Mucosa of stomach (tissue), 1 donor: ENCODE measurements at regions not wholly inside any gene's neighbourhood (a gene's known extent, or its start where the extent isn't known, plus 50 kb on each side); places are given as distances from the start of the nearest gene placed in this dataset.

ENCODE experiments used
- H3K27me3 ChIP-seq: one replicate; pipeline ENCODE4 v1.7.0; 2013; ENCODE audit warnings: mild to moderate bottlenecking, low read length; ENCODE audit not compliant: control insufficient read depth, insufficient read depth
- H3K36me3 ChIP-seq: one replicate; pipeline ENCODE4 v1.7.0; 2013; ENCODE audit warnings: low read length; ENCODE audit not compliant: control insufficient read depth, insufficient read depth
- H3K4me1 ChIP-seq: one replicate; pipeline ENCODE4 v1.7.0; 2013; ENCODE audit warnings: mild to moderate bottlenecking, low read length; ENCODE audit not compliant: control insufficient read depth, insufficient read depth
- H3K4me3 ChIP-seq: one replicate; pipeline ENCODE4 v1.7.0; 2013; ENCODE audit warnings: low read length
- H3K9ac ChIP-seq: one replicate; pipeline ENCODE4 v1.7.0; 2013; ENCODE audit warnings: mild to moderate bottlenecking, low read length, moderate library complexity
- H3K9me3 ChIP-seq: one replicate; pipeline ENCODE4 v1.7.0; 2013; ENCODE audit warnings: mild to moderate bottlenecking, low read length, moderate library complexity; ENCODE audit not compliant: control insufficient read depth
- donor health status: Pancreatic carcinoma.

DNA sequence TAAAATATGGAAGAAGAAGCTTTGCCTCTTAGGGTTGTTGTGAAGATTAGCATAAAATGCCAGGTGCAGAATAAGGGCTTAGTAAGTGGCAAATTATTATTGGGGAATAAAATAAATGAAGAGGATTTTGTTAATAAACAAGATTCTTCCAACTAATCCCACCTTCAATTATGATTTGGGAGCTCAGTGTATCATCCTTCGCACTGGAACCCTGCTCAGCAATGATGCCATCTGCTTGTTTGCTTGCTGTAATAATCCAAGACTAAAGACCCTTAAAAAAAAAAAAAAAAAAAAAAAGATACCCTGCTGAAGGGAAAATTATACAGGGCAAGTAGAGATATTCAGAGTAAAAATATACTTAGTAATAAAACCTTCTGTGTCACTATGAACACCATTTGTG lies 62.0 kb upstream of the RREB1 start:
- no peaks in the 10 kb centered on the region for H3K9me3 ChIP-seq
- H3K4me1 ChIP-seq = peaks cover 34% of the 10 kb centered on the region
- H3K9ac ChIP-seq = no peak overlapping the region
- no peak overlapping the region for H3K4me3 ChIP-seq
- H3K27me3 ChIP-seq = no peaks in the 10 kb centered on the region
- H3K36me3 ChIP-seq = no peaks in the 10 kb centered on the region

DNA sequence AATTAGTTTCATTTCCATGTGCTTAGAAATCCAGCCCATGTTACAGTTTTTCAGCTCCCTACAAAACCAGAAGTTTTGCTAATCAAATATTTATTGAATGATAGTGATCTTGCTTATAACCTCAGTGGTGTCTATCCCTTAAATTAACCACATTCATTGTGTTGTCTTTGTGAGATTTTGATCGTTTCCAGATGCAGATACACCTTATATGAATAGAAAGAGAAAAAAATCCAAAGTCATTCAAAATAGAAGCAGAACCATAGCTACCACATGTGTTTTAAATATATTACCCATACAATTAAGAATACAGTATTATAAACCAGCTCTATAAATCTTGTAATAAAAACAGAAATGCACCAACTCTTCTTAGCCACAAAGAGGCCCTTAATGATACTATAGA lies 60.6 kb upstream of the RREB1 start:
- no peaks in the 10 kb centered on the region for H3K27me3 ChIP-seq
- H3K4me3 ChIP-seq = no peak overlapping the region
- no peaks in the 10 kb centered on the region for H3K9me3 ChIP-seq
- H3K4me1 ChIP-seq = peaks cover 31% of the 10 kb centered on the region
- no peak overlapping the region for H3K9ac ChIP-seq
- no peaks in the 10 kb centered on the region for H3K36me3 ChIP-seq

DNA sequence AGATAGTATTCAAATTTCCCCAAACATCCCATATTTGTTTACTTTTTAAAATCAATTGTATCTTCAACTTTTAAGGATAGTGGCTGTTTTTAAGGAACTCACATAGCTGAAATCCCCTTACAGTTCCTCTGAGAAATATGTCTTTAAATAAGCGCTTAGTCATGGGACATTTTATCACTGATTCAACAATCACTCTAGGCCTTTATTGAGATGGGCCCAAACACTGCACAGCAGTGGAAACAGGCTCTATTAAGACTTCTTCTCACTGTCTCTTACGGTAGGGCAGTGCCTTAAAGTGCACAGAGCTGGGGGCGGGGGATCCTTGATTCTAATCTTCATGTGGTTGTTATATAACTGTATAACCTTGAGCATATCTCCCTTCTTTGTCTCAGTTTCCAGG lies 59.8 kb upstream of the RREB1 start:
- peaks cover 29% of the 10 kb centered on the region for H3K4me1 ChIP-seq
- H3K36me3 ChIP-seq = no peaks in the 10 kb centered on the region
- no peak overlapping the region for H3K4me3 ChIP-seq
- H3K27me3 ChIP-seq = no peaks in the 10 kb centered on the region
- no peaks in the 10 kb centered on the region for H3K9me3 ChIP-seq
- H3K9ac ChIP-seq = no peak overlapping the region

DNA sequence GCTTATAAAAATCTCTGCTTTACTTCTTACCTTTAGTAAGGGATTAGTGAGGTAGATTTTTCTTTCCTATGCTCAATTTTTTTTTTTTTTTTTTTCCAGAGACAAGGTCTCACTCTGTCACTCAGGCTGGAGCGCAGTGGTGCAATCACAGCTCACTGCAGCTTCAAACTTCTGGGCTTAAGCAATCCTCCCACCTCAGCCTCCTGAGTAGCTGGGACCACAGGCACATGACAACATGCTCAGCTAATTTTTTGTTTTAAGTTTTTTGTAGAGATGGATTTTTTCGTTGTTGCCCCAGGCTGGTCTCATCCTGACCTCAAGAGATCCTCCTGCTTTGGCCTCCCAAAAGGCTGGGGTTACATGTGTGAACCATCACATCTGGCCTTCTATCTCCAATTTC lies 58.9 kb upstream of the RREB1 start:
- Histone ChIP-seq H3K36me3 (no peaks in the 10 kb centered on the region), H3K4me3 (no peak overlapping the region), H3K4me1 (peaks cover 29% of the 10 kb centered on the region), H3K27me3 (no peaks in the 10 kb centered on the region), H3K9me3 (no peaks in the 10 kb centered on the region), H3K9ac (no peak overlapping the region)

DNA sequence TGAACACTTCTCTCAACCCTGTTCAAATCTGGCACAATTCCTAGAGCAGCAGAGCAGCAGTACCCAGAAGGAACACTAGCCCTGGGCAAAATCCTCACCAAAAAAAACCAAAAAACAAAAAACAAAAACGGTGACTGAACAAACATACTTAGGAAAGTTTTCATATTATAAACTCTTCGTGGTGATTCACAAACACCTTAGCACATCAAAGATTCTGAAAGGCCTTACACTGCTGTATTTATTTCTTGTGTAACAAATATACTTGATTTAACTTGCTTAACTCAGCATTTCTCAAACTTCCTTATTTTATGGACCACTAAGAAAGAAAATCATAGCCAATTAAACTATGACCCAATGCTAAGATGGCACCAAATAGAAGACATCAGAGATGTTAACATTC lies 57.8 kb upstream of the RREB1 start:
- Histone ChIP-seq H3K36me3 (no peaks in the 10 kb centered on the region), H3K4me1 (peaks cover 29% of the 10 kb centered on the region), H3K9me3 (no peaks in the 10 kb centered on the region), H3K4me3 (no peak overlapping the region), H3K9ac (no peak overlapping the region), H3K27me3 (no peaks in the 10 kb centered on the region)

DNA sequence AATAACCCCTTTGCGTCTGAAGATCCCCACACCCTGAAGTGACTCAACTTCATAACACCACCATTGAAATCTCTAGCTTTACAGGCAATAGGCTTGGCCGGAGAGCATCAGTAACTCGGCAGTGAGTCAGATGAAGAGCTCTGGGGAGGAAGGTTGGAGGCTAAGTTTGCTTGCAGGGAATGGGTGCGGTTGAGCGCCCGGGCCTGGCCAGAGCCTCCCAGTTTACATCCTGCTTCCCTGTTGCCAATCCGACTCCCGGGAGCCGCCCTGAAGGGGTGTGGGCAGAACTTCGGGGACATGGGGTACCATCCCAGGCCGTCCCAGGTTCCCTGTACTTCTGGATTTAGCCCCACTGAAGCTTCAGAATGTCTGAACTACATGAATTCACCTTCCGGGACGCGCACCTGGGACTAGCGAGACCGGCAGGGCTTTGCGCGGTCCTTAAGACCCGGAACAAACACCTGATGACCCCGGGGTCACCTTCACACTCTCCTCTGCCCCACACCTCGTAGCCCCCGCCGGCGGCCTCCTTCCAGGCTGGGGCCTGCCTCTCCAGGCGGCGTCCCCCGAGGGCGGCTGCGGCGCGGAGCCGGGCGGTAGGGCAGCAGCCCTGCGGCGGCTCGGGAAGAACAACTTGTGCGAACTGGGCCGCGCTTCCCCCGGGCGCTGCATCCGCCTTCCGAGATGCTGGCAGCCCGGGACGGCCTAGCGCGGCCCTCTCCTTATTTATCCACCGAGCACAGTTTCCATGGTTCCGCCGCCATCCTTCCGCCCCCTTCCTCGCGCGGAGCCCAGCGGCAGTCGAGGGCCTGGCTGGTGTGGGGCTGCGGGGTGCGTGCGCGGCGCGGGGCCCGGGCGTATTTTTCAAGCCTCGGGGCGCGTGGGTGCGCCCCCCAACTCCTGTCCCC lies 56.6 kb upstream of the RREB1 start:
- Histone ChIP-seq H3K9ac (peak overlapping the region; percentile 87), H3K4me1 (peaks cover 29% of the 10 kb centered on the region), H3K4me3 (peak overlapping the region; percentile 54), H3K9me3 (no peaks in the 10 kb centered on the region), H3K27me3 (no peaks in the 10 kb centered on the region), H3K36me3 (no peaks in the 10 kb centered on the region)

DNA sequence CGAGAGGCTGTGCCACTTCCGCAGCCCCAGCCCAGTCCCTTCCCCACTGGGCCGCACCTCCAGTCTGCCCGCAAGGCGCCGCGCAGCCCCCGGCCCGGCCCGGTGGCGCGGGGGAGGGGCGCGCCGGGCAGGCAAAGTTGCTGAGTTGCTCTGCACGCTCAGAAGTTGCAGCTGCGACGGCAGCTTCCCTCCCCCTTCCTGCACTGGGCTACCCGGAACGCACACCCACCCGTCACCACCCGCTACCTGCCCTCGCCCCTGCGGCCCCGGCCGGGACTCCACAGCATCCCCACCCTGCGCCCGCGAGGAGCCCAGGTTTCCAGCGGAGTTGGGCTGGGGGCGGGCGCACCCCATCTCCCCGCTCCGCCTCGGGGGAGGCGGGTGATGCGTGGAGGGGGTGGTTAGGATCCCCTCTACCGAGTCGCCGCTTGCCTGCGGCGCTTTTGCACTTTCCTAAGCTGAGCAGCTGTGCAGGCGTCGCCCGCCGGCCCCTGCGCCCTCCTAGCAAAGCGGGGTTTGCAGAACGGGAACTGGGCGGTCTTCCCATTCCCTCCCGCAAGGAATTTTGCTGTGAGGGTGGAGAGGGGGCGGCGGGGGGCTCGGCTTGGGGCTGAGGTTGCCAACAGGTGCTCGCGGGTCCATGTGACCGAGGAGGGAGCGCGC lies 55.9 kb upstream of the RREB1 start:
- Histone ChIP-seq H3K36me3 (no peaks in the 10 kb centered on the region), H3K9me3 (no peaks in the 10 kb centered on the region), H3K9ac (peak overlapping the region; percentile 87), H3K27me3 (no peaks in the 10 kb centered on the region), H3K4me1 (peaks cover 29% of the 10 kb centered on the region), H3K4me3 (peak overlapping the region; percentile 54)

DNA sequence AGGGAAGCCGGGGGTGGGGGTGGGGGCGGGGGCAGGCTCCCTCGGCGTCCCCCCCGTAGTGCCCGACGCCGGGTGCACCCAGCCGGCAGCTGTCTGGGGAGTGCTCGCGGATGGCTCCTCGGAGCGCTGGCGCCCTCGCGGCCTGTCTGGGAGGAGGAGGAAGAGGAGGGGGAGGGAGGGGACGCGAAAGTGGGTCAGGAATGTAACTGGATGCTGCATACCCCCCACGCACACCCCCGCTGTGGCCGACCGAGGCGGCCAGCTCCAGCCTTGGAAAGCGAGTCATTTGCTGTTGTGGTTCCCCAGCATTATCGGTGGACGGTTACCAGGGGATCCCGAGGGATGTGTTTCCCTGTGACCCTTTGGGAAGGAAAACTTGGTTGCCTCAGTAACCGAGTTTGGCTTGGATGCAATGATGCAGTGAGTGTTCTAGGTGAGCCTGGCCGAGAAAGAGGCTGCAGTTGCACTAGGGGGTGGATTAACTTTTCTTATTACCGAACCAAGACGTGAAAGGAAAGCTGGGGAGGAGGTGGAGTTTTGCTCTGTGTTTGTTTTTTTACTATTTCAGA lies 55.2 kb upstream of the RREB1 start:
- H3K9me3 ChIP-seq = no peaks in the 10 kb centered on the region
- peak overlapping the region; percentile 87 for H3K9ac ChIP-seq
- no peaks in the 10 kb centered on the region for H3K27me3 ChIP-seq
- H3K4me3 ChIP-seq = peak overlapping the region; percentile 51
- H3K4me1 ChIP-seq = peaks cover 29% of the 10 kb centered on the region
- H3K36me3 ChIP-seq = no peaks in the 10 kb centered on the region

DNA sequence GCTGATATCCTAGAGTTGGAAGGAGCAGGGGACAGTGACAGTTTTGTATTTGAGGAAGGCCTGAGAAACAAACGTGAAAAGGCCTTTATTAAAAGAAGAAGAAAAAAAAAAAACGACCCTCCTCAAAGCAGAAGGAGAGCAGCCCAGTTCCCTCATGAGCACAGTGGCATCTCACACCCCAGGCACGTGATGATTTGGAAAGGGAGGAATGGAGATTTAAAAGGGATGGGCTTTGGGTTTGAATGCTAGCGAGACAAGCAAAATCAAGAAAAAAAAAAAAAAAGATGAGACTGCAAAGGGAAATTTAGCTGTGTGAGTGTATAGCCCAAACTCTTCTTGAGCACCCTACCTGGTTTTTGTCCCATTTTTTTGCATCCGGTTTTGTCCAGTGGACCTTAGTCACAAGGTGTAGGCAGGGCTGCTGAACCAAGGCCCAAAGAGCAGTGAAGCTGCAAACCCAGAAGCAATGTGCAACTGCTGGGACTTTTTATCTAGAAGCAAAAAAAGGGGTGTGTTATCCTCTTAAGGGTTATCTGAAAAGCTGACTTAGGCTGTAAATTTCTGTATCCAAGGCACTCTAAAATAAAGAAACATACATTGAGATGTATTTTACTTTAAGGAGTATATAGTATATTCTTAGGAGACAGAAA lies 54.5 kb upstream of the RREB1 start:
- H3K36me3 ChIP-seq = no peaks in the 10 kb centered on the region
- peak overlapping the region; percentile 51 for H3K4me3 ChIP-seq
- no peaks in the 10 kb centered on the region for H3K27me3 ChIP-seq
- H3K4me1 ChIP-seq = peaks cover 33% of the 10 kb centered on the region
- no peaks in the 10 kb centered on the region for H3K9me3 ChIP-seq
- H3K9ac ChIP-seq = peak overlapping the region; percentile 87
